Activated CD4-positive, alpha-beta T cell treated with anti-CD3 and anti-CD28 coated beads, Interleukin-2, Interleukin-6, amounts not matched to agents 100 ng/mL and 50 ng/mL, durations not matched to agents 16 hours and 8 hours (primary cell): ENCODE measurements at regions not wholly inside any gene's neighbourhood (a gene's known extent, or its start where the extent isn't known, plus 50 kb on each side); places are given as distances from the start of the nearest gene placed in this dataset.

Experiments
- DNase-seq: peaks from one replicate; pipeline ENCODE4 v3.0.0-alpha.2; 2020

GRCh38 chr5:164748861-164749260 is 1243.4 kb downstream of the MAT2B start:
- no peak for DNase-seq

DNA sequence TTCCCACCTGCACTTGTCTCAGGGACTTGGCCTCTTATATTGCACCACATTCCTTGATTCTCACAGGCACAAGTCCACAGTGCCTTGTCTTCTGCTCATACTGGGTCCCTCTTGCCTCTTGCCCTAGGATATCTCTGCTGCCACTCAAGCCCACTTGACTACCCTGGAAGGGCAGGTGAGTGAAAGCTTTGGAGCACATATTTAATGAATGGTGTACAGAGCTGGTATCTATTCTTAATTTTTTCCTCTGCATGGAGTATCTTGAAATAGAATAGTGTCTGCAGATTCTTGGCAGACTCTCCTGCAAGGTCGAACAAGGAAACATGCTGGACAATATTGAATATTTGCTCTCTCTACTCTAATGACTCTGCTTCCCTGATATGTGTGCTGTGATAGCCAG is 1248.0 kb downstream of the MAT2B start:
- no peak for DNase-seq

- DNase-seq = no peak
These were observed 1257.8 kb downstream of the MAT2B start for GRCh38 chr5:164763206-164763605.

GRCh38 chr5:164772122-164772521 is 1266.7 kb downstream of the MAT2B start:
- no peak for DNase-seq

- no peak for DNase-seq
These were observed 1278.8 kb downstream of the MAT2B start for GRCh38 chr5:164784230-164784629.

DNA sequence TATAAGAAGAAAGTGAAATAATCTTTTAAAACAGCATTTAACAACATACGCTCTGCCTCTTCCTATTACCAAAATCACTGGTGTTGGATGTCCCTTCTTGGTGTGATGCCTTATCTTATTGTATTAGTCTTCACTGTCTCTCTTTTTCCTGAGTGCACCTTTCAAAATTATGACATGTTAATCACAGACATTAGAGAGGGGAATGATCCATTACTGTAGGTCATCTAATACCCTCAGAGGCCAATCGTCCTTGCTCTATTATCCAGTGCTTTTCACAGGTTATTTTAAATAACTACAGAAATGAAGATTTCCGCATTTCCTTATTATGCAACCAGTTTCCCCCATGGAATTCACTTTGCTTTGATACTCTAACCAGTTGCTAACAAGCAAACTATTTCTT is 1292.7 kb downstream of the MAT2B start:
- DNase-seq = no peak

- DNase-seq = no peak
These were observed 1294.0 kb downstream of the MAT2B start for GRCh38 chr5:164799391-164799790.

DNA sequence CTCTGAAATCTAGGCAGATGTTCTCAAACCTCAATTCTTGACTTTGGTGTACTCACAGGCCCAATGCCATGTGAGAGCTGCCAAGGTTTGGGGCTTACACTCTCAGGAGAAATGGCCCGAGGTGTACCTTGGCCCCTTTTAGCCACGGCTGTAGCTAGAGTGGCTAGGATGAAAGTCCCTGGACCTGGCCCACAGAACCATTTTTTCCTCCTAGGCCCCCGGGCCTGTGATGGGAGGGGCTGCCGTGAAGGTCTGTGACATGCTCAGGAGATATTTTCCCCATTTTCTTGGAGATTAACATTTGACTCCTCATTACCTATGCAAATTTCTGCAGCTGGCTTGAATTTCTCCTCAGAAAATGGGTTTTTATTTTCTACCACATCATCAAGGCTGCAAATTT is 1296.5 kb downstream of the MAT2B start:
- DNase-seq = no peak

- DNase-seq = no peak
These were observed 1304.4 kb downstream of the MAT2B start for GRCh38 chr5:164809821-164810220.

DNA sequence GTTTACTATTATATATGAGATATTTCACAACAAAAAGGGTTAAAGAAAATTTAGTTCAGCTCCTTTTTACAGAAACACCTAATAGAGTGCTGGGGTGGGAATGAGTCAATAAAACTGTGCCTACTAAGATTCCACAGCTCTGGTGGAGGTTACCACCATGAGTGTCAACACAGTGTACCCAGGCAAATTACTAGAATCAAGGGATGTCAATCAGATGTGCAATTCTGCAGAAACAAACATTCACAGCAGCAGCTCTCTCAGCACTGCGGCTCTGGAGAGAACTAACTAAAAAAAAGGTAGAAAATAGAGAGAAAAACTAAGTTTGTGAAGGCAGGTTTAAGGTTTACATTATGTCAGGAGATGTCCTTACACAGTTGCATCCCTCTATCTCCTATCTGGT is 1313.0 kb downstream of the MAT2B start:
- no peak for DNase-seq

- DNase-seq = no peak
These were observed 1319.3 kb downstream of the MAT2B start for GRCh38 chr5:164824671-164825070.

DNA sequence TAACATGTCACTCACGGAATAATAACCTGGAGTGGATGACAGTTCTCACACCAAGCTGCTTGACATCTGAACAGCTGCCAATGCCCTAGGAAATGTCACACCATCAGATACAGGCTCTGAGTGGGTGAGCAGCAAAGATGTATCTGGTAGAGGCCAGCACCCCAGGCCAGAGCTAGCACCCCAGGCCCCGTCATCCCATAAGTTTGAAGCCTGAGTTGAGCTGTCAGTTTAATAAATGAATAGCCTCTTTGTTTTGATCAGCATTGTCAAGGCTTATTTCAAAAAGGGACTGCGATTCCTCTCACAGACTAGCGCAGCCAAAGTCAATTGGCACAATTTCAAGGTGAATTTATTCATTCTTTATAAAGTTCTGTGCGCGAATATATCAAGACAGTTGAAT is 1327.1 kb downstream of the MAT2B start:
- no peak for DNase-seq

- no peak for DNase-seq
These were observed 1338.9 kb downstream of the MAT2B start for GRCh38 chr5:164844348-164844747.

GRCh38 chr5:164860896-164861295 is 1355.5 kb downstream of the MAT2B start:
- DNase-seq = no peak

DNA sequence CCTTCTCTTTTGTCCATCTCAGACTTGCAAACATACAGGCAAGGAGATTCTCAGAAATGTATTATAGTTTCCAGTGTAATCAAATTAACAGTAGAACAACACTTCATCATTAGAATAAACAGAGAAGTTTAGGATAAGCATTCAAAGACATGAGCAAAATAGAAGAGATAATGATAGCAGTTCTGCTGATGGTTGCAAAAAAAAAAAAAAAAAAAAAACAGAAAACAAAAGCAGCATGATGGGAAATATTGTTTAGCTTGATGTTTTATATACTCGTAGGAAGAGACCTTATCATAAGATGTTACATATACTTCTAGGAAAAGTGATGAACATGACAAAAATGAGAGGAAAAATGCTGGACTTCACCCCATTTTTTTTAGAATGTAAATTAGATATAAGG is 1356.2 kb downstream of the MAT2B start:
- no peak for DNase-seq

- no peak for DNase-seq
These were observed 1363.3 kb downstream of the MAT2B start for GRCh38 chr5:164868761-164869160.

DNA sequence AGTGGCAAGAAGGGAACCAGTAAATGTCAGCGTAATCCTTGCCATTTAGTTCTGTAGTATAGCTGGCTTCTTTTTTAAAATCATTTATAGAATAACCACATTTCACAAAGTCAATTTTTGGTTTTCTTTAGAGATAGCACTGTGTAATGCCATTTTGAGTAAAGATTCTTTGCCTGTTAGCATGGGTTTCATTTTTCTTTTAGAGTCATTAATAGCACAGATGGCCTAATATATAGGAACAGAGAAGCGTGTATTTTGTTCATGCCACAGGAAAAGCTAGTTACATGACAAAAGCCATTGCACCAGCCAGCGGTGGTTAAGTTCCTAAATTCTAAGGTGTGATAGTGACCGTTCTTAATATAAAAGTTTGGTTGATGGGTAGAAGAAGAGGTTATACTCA is 1363.9 kb downstream of the MAT2B start:
- no peak for DNase-seq

GRCh38 chr5:164876793-164877192 is 1371.4 kb downstream of the MAT2B start:
- DNase-seq = no peak

- DNase-seq = no peak
These were observed 1376.0 kb downstream of the MAT2B start for GRCh38 chr5:164881442-164881841.

- DNase-seq = no peak
These were observed 1379.8 kb downstream of the MAT2B start for GRCh38 chr5:164885179-164885578.

- DNase-seq = no peak
These were observed 1387.7 kb downstream of the MAT2B start for GRCh38 chr5:164893071-164893470.

DNA sequence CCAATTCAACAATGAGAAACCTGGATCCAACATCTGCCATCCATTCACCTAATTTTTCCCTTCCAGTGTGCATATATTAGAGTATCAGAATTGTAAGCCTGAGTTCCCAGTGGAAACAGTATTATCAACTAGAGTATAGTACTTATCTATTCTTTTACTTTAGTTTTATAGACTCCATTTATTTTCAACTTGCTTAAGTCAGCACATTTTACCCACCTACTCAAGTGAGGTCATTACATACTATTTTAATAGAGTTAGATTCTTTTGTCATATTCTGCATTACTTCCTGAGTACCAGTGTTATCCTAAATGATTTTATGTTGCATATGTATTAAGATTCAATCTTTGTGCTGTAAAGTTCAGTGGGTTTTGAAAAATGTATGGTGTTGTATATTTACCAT is 1393.3 kb downstream of the MAT2B start:
- no peak for DNase-seq

DNA sequence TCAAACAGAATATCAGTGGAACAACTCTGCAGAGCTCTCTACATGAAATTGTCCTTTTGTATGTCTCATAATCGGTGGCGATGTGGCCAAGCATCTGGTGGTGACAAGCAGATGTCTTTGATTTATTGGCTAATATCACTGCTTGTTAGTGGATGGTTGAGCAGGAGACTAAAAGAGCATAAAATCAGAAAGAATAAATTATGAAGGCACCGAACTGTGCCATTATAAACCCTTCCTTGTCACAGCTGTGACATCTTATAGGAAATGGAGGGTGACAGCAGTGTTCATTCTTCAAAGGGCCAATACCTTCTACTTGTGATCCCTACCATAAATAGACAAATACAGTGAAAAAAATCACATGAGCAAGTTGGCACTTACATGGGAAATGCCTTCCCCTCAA is 1404.3 kb downstream of the MAT2B start:
- DNase-seq = no peak

DNA sequence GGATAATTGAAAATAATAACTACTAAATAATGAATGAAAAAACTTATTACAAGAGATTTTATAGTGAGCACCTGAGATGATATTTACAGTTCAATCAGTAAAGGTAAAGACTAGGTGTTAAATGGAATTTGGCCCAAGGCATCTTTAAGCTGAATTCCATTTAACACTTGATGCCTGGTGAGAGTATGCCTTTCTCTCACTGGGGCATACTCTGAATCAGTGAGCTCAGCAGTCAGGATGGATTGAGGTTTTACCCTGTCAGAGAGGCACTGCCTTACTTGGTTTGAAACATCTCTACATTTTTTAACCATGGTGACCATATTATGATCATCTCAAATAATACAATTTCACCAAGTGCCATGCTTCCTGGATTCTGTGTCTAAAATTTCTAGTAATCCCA is 1416.3 kb downstream of the MAT2B start:
- DNase-seq = no peak

- DNase-seq = no peak
These were observed 1428.6 kb downstream of the MAT2B start for GRCh38 chr5:164934039-164934438.

DNA sequence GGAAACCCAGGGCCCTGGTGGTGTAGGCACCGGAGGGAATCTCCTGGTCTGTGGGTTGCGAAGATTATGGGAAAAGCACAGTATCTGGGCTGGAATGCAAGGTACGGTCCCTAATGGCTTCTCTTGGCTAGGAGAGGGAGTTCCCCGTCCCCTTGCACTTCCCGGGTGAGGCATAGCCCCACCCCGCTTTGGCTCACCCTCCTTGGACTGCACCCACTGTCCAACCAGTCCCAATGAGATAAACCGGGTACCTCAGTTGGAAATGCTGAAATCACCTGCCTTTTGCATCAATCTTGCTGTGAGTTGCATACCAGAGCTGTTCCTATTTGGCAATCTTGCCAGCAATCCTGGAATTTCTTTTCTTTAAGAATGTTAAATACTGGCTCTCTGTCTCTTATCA is 1429.1 kb downstream of the MAT2B start:
- DNase-seq = no peak
